PC-3 (cell line): ENCODE measurements at regions not wholly inside any gene's neighbourhood (a gene's known extent, or its start where the extent isn't known, plus 50 kb on each side); places are given as distances from the start of the nearest gene placed in this dataset.

ENCODE experiments used
- CTCF ChIP-seq: fragments of 300-600 bp; sonication (generic); conservative IDR thresholded peaks from 2 replicates; pipeline ENCODE4 v1.5.1; 2017; ENCODE audit warnings: antibody characterized with exemption, low read depth, mild to moderate bottlenecking, low read length
- EZH2 ChIP-seq: fragments of 300-600 bp; sonication (generic); IDR thresholded peaks from one replicate; pipeline ENCODE4 v1.6.1; 2017; ENCODE audit warnings: antibody characterized with exemption, mild to moderate bottlenecking, low read length; ENCODE audit not compliant: unreplicated experiment
- EZH2phosphoT487 ChIP-seq: fragments of 300-600 bp; sonication (generic); IDR thresholded peaks from 2 replicates; pipeline ENCODE4 v1.6.1; 2018; ENCODE audit warnings: mild to moderate bottlenecking, antibody characterized with exemption, low read length, borderline replicate concordance

GRCh38 chr7:127478024-127478355 lies 85.5 kb upstream of the ZNF800 start:
- no peak for TF ChIP-seq EZH2
- TF ChIP-seq CTCF = no peak; the same call in 1 of the 2 replicates
- TF ChIP-seq EZH2phosphoT487 = no peak
